ENCODE measurements at regions not wholly inside any gene's neighbourhood (a gene's known extent, or its start where the extent isn't known, plus 50 kb on each side); places are given as distances from the start of the nearest gene placed in this dataset.

- 85% methylated on average over 9 of the region's 9 CpGs for WGBS (ENCODE audit: low lambda C conversion rate, missing lambda C conversion rate)
- H3K9me3 ChIP-seq (ENCODE audit: low read depth): no peaks in the 10 kb centered on the region
- H2AFZ ChIP-seq: no peak overlapping the region
- no peaks in the 10 kb centered on the region for H3K27me3 ChIP-seq
- no peak overlapping the region for H3K4me2 ChIP-seq
- H3K9me2 ChIP-seq (replicated peaks; ENCODE audit: insufficient read depth): no peaks in the 10 kb centered on the region
- no peak for TF ChIP-seq EZH2phosphoT487 (IDR thresholded peaks at IDR 0.05; ENCODE audit: low read depth, severe bottlenecking, unreplicated experiment)
- no peak for TF ChIP-seq EZH2 (IDR thresholded peaks at IDR 0.05; ENCODE audit: borderline replicate concordance)
- no peak for TF ChIP-seq CTCF (IDR thresholded peaks at IDR 0.05; ENCODE audit: poor library complexity)
- H3K79me2 ChIP-seq: no peaks in the 10 kb centered on the region
- DNase-seq (ENCODE audit: low spot score): no peak
- H3K4me3 ChIP-seq: no peak overlapping the region
- H3K27ac ChIP-seq: no peak overlapping the region
- H3K36me3 ChIP-seq (replicated peaks; ENCODE audit: insufficient read depth, low read depth): no peaks in the 10 kb centered on the region
- no peaks in the 10 kb centered on the region for H4K20me1 ChIP-seq (ENCODE audit: insufficient read depth, poor library complexity, severe bottlenecking)
- no peaks in the 10 kb centered on the region for H3K4me1 ChIP-seq (ENCODE audit: insufficient read depth)
Observed at GRCh38 chr5:84961193-84961592, 576.5 kb upstream of the EDIL3 start.

GRCh38 chr5:84961903-84962302, 577.2 kb upstream of the EDIL3 start:
- H3K4me3 ChIP-seq: no peak overlapping the region
- no peaks in the 10 kb centered on the region for H3K36me3 ChIP-seq (replicated peaks; ENCODE audit: insufficient read depth, low read depth)
- H4K20me1 ChIP-seq (ENCODE audit: insufficient read depth, poor library complexity, severe bottlenecking): no peaks in the 10 kb centered on the region
- H3K9me2 ChIP-seq (replicated peaks; ENCODE audit: insufficient read depth): no peaks in the 10 kb centered on the region
- no peak overlapping the region for H3K4me2 ChIP-seq
- H3K79me2 ChIP-seq: no peaks in the 10 kb centered on the region
- TF ChIP-seq CTCF (IDR thresholded peaks at IDR 0.05; ENCODE audit: poor library complexity) (no peak), EZH2 (IDR thresholded peaks at IDR 0.05; ENCODE audit: borderline replicate concordance) (no peak), EZH2phosphoT487 (IDR thresholded peaks at IDR 0.05; ENCODE audit: low read depth, severe bottlenecking, unreplicated experiment) (no peak)
- H3K27me3 ChIP-seq: no peaks in the 10 kb centered on the region
- DNase-seq (ENCODE audit: low spot score): no peak
- no peak overlapping the region for H3K27ac ChIP-seq
- 95% methylated on average over 3 of the region's 3 CpGs for WGBS (ENCODE audit: low lambda C conversion rate, missing lambda C conversion rate)
- H3K9me3 ChIP-seq (ENCODE audit: low read depth): no peaks in the 10 kb centered on the region
- no peaks in the 10 kb centered on the region for H3K4me1 ChIP-seq (ENCODE audit: insufficient read depth)
- no peak overlapping the region for H2AFZ ChIP-seq

GRCh38 chr5:84983093-84983492, 598.4 kb upstream of the EDIL3 start:
- H3K9me2 ChIP-seq (replicated peaks; ENCODE audit: insufficient read depth): no peaks in the 10 kb centered on the region
- no peaks in the 10 kb centered on the region for H3K9me3 ChIP-seq (ENCODE audit: low read depth)
- H4K20me1 ChIP-seq (ENCODE audit: insufficient read depth, poor library complexity, severe bottlenecking): no peaks in the 10 kb centered on the region
- no peaks in the 10 kb centered on the region for H3K27me3 ChIP-seq
- H3K4me1 ChIP-seq (ENCODE audit: insufficient read depth): no peaks in the 10 kb centered on the region
- 76% methylated on average over 2 of the region's 2 CpGs for WGBS (ENCODE audit: low lambda C conversion rate, missing lambda C conversion rate)
- TF ChIP-seq EZH2phosphoT487 (IDR thresholded peaks at IDR 0.05; ENCODE audit: low read depth, severe bottlenecking, unreplicated experiment) (no peak), CTCF (IDR thresholded peaks at IDR 0.05; ENCODE audit: poor library complexity) (no peak), EZH2 (IDR thresholded peaks at IDR 0.05; ENCODE audit: borderline replicate concordance) (no peak)
- no peak overlapping the region for H3K27ac ChIP-seq
- no peak for DNase-seq (ENCODE audit: low spot score)
- H3K79me2 ChIP-seq: no peaks in the 10 kb centered on the region
- no peaks in the 10 kb centered on the region for H3K36me3 ChIP-seq (replicated peaks; ENCODE audit: insufficient read depth, low read depth)
- no peak overlapping the region for H3K4me2 ChIP-seq
- H2AFZ ChIP-seq: no peak overlapping the region
- H3K4me3 ChIP-seq: no peak overlapping the region

GRCh38 chr5:84985148-84985547, 600.5 kb upstream of the EDIL3 start:
- no peak for DNase-seq (ENCODE audit: low spot score)
- Histone ChIP-seq H2AFZ (no peak overlapping the region), H3K27me3 (no peaks in the 10 kb centered on the region), H3K9me3 (ENCODE audit: low read depth) (no peaks in the 10 kb centered on the region), H3K4me1 (ENCODE audit: insufficient read depth) (no peaks in the 10 kb centered on the region), H3K4me2 (no peak overlapping the region), H3K9me2 (replicated peaks; ENCODE audit: insufficient read depth) (no peaks in the 10 kb centered on the region), H3K36me3 (replicated peaks; ENCODE audit: insufficient read depth, low read depth) (no peaks in the 10 kb centered on the region), H3K27ac (no peak overlapping the region), H3K79me2 (no peaks in the 10 kb centered on the region), H3K4me3 (no peak overlapping the region), H4K20me1 (ENCODE audit: insufficient read depth, poor library complexity, severe bottlenecking) (no peaks in the 10 kb centered on the region)
- 63% methylated on average over 3 of the region's 3 CpGs for WGBS (ENCODE audit: low lambda C conversion rate, missing lambda C conversion rate)
- no peak for TF ChIP-seq EZH2phosphoT487 (IDR thresholded peaks at IDR 0.05; ENCODE audit: low read depth, severe bottlenecking, unreplicated experiment)
- TF ChIP-seq CTCF (IDR thresholded peaks at IDR 0.05; ENCODE audit: poor library complexity): no peak
- TF ChIP-seq EZH2 (IDR thresholded peaks at IDR 0.05; ENCODE audit: borderline replicate concordance): no peak
